GM19328 (cell line): ENCODE measurements at regions not wholly inside any gene's neighbourhood (a gene's known extent, or its start where the extent isn't known, plus 50 kb on each side); places are given as distances from the start of the nearest gene placed in this dataset.
"Not testable (repeated sequence)": the region's sequence is repeated elsewhere in the genome, so short reads cannot be mapped to it uniquely, and the experiment has no call there.

Experiments used
- ATAC-seq: cut with Tn5 transposase; IDR thresholded peaks from one replicate; pipeline ENCODE4 v1.9.1; 2021; ENCODE audit warnings: mild to moderate bottlenecking, moderate library complexity; ENCODE audit not compliant: unreplicated experiment

DNA sequence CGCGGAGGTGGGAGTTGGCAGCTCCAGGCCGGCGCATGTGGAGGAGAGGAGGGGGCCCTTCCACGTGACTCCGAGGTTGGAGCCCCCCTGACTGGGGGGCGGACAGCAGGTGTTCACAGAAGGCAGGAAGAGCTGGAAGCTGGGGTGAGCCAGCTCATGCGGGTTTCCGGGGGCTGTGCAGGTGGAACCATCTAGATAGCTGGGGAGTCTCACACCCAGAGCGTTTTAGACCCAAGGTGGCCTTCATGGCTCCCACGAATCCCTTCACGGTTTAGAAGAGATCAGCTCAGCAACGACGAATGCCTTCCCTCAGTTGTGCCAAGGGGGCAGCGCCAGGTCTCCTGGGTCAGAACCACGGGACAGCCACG, 740.5 kb upstream of the SALL3 start:
- ATAC-seq: no peak

GRCh38 chr18:78240101-78240500, 739.5 kb upstream of the SALL3 start:
- no peak for ATAC-seq

GRCh38 chr18:78240627-78241252, 738.9 kb upstream of the SALL3 start:
- ATAC-seq: no peak

- ATAC-seq: no peak
Observed at GRCh38 chr18:78241535-78242253, 737.9 kb upstream of the SALL3 start.

- ATAC-seq: no peak
Observed at GRCh38 chr18:78242254-78242643, 737.4 kb upstream of the SALL3 start.

GRCh38 chr18:78242806-78243205, 736.8 kb upstream of the SALL3 start:
- no peak for ATAC-seq

- no peak for ATAC-seq
Observed at GRCh38 chr18:78244779-78245178, 734.8 kb upstream of the SALL3 start.

DNA sequence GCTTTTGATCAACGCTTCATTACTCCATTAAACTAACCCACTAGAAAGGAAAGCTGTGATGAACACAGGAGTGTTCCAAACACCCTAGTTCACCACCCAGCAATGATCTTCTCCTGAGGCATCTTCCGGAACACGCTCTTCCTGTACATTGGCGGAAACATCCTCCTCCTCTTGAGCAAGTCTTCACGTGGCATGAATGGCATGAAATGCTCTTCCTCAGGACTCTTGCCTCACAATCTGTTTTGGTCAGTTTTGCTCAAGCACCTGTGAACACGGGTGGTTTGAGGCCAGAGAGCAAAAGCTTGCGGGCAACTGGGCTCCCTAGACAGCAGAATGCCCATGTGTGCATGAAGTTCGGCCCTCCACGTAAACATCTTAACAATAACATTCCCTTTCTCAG, 734.2 kb upstream of the SALL3 start:
- no peak for ATAC-seq

GRCh38 chr18:78246050-78246449, 733.6 kb upstream of the SALL3 start:
- no peak for ATAC-seq

- ATAC-seq: no peak
Observed at GRCh38 chr18:78246588-78246987, 733.0 kb upstream of the SALL3 start.

GRCh38 chr18:78247615-78248289, 731.9 kb upstream of the SALL3 start:
- no peak for ATAC-seq

- ATAC-seq: no peak
Observed at GRCh38 chr18:78255013-78255412, 724.6 kb upstream of the SALL3 start.

GRCh38 chr18:78268226-78268988, 711.2 kb upstream of the SALL3 start:
- ATAC-seq: no peak

DNA sequence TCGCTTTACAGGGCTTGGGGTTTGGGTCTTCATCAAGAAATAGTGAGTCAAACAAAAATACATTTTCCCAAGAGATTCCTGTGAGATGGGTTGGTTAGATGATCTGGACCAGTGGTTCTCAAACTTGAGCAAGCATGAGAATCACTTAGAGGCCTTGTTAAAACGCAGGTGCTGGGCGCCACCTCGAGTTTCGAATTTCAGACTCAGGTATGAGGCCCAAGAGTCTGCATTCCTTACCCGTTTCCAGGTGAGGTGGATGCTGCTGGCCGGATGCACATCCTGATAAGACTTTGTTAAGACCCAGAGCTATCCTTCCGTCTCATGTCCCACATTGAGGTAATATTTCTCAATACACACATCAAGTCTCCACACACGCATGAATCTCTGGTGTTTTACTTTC, 707.8 kb upstream of the SALL3 start:
- no peak for ATAC-seq

GRCh38 chr18:78273876-78274275, 705.7 kb upstream of the SALL3 start:
- ATAC-seq: no peak

DNA sequence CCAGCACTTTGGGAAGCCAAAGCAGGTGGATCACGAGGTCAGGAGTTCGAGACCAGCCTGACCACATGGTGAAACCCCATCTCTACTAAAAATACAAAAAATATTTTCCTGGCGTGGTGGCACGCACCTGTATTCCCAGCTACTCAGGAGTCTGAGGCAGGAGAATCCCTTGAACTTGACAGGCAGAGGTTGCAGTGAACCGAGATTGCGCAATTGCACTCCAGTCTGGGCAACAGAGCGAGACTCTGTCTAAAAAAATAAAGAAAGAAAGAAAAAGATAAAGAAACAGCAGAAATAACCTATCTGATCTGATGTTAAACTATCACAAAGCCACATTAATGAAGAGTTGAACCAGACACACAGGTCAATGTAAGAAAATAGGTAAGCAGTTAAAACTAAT, 696.2 kb upstream of the SALL3 start:
- not testable (repeated sequence) for ATAC-seq

DNA sequence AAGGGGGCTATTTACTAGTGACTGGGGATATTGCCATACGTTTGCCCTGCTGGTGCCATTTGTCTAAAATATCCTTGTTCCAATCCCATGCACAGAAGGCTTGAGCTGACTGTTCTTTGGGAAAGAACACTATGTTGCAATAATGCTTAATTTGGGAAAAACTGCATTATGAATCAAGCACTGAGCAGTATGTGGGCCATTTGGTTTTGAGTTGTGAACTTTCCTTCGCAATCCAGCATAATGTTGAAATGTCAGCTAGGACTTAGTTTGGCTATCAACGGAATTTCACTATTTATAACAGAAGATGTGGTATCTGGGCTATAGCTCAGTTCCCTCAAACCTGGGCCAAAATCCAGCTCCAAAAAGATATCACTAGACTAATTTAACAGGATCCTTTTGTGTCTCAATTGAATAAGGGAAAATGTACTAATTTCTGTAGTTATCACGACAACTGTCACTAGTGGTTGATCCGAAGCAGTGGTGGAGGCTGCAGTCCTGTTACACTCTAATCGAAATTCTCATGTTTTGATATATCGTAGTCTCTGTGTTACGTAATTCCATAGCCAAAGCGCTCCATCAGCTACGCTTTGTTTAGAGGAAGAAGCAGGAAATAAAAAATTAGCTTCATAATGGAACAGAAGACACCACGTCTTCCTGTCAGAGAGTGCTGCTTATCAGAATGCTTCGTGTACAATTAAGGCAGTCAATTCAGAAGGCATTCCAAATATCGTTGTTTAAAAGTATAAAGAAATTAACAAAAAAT, 686.8 kb upstream of the SALL3 start:
- ATAC-seq: no peak

- no peak for ATAC-seq
Observed at GRCh38 chr18:78293540-78293939, 686.1 kb upstream of the SALL3 start.

GRCh38 chr18:78293940-78294541, 685.6 kb upstream of the SALL3 start:
- no peak for ATAC-seq

DNA sequence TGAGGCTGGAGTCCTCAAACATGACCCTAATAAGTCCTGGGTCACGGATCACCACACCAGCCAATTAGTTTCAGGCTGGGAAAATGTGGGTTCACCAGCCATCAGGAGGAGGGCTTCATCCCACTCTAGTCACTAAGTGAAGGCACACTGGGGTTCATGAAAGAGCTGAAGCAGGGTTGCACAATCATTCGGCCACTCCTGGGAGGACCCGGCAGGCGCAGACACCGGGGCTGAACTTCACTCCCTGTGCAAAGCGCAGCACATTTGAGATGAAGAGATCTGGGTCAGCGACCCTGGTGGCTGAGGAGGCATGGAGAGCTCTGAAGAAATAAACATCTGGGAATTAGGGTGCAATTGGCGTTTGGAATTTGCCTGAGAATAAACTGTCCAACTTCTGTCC, 684.4 kb upstream of the SALL3 start:
- no peak for ATAC-seq
